Gastrocnemius medialis (tissue), 4 donors: ENCODE measurements at regions not wholly inside any gene's neighbourhood (a gene's known extent, or its start where the extent isn't known, plus 50 kb on each side); places are given as distances from the start of the nearest gene placed in this dataset.

Source experiments
- POLR2A ChIP-seq, 2 donors: fragments of 450-650 bp; IDR thresholded peaks; one replicate each; pipeline ENCODE4 v1.6.1; 2017; ENCODE audit warnings: antibody characterized with exemption in 2 of 2, mild to moderate bottlenecking in 2 of 2, moderate library complexity in 2 of 2
- TF ChIP-seq, protein P1 (sequence below), 5 experiments: fragments of 450-650 bp in 3 of 5; fragments of 200-600 bp in 2 of 5; sonication (generic) in 2 of 5; IDR thresholded peaks in 4 of 5; conservative IDR thresholded peaks in 1 of 5; 1 replicate in 4 of 5; 2 replicates in 1 of 5; pipeline ENCODE4 v1.5.1; 2016 to 2019; ENCODE audit warnings: antibody characterized with exemption in 5 of 5, mild to moderate bottlenecking in 3 of 5, moderate library complexity in 3 of 5

DNA sequence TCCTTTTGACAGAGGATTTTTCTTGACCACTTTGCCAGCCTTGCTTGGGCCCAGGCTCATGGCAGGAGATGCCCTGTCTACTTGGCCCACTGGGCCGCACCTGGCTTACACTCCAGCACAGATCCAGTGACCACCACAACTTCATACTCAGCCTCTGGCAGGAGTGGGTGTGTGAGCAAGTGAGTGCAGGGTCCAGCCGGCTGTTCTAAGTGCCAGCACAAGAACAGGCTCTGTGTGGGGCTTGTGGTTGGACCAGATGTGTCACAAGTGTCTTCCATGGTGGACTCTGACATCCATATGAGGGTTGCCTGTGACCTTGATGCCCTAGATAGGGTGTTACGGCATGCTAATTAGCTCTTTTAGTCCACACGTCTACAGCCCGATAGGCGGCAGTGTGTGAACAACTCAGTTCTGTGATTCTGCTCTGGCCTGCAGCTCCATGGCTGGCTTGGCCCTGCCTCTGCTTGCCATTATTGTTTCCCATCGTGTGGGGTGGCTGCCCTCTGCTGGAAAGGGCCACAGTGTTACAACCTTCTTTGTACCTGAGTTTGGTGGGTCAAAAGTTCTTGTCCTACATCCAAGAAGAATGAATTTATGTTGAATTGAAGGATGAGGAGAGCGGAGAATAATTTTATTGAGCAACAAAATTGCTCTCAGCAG, 1089.1 kb downstream of the SLC6A15 start:
- TF ChIP-seq, protein P1, sequence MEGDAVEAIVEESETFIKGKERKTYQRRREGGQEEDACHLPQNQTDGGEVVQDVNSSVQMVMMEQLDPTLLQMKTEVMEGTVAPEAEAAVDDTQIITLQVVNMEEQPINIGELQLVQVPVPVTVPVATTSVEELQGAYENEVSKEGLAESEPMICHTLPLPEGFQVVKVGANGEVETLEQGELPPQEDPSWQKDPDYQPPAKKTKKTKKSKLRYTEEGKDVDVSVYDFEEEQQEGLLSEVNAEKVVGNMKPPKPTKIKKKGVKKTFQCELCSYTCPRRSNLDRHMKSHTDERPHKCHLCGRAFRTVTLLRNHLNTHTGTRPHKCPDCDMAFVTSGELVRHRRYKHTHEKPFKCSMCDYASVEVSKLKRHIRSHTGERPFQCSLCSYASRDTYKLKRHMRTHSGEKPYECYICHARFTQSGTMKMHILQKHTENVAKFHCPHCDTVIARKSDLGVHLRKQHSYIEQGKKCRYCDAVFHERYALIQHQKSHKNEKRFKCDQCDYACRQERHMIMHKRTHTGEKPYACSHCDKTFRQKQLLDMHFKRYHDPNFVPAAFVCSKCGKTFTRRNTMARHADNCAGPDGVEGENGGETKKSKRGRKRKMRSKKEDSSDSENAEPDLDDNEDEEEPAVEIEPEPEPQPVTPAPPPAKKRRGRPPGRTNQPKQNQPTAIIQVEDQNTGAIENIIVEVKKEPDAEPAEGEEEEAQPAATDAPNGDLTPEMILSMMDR (IDR thresholded peaks at IDR 0.05 in 4 of 5, conservative IDR thresholded peaks at IDR 0.05 in 1 of 5) = no peak
- no peak for TF ChIP-seq POLR2A (IDR thresholded peaks at IDR 0.05)
